ENCODE measurements at regions not wholly inside any gene's neighbourhood (a gene's known extent, or its start where the extent isn't known, plus 50 kb on each side); places are given as distances from the start of the nearest gene placed in this dataset.

DNA sequence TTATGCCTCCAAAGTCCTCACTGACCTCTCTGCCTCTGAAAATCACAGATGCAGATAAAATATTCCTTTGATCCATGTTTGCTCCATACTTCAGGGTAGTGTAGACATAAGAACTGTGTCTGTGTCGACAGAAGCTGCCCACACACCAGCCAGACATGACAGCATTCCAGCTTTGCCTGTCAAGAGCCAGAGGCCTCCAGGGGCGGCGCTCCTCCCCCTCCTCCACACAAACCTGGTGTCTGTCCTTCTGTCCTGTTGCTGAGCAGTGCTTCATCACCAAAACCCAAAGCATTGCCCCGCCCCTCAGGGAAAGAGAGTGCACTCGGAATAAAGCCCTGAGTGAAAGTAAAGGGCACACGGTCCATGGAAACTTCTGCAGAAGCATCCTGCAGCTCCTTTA is 379.4 kb downstream of the FBXW7 start:
- no peak for DNase-seq

DNA sequence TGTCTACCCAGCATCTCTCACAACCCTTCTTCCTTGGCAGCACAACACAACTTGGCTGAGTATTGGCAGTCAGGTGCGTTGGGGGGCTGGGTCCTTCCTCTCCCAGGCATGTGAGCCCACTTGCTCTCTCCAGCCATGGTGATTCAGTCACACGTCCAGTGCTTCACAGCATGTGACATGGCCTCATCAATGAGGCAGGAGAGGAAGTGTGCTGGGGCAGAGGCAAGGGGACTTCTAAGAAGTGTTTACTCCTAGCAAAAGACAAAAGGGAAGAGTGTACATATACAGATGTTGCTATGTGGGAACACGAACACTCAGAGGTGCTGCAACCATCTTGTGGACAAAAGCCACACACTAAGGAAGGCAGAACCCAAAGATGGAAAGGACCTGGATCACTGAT is 380.8 kb downstream of the FBXW7 start:
- no peak for DNase-seq

DNA sequence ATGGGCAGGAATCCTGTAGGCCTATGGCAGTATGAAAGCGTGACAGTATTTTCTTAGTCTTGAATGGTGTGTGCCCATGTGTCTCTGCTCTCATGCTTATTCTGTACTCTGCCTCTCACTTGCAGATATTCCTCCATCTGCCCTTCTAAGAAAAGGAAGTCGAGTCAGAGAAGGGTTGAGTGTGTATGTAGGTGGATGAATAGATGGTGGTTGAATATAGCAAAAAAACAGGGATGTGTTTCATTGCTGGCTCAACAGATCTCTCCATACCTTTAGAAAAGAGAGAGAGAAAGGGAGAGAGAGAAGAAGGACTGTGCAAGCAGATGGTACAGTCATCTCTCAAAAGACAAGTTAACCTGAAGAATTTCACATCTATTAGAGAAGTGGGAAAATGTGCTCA is 381.5 kb downstream of the FBXW7 start:
- DNase-seq = no peak

DNA sequence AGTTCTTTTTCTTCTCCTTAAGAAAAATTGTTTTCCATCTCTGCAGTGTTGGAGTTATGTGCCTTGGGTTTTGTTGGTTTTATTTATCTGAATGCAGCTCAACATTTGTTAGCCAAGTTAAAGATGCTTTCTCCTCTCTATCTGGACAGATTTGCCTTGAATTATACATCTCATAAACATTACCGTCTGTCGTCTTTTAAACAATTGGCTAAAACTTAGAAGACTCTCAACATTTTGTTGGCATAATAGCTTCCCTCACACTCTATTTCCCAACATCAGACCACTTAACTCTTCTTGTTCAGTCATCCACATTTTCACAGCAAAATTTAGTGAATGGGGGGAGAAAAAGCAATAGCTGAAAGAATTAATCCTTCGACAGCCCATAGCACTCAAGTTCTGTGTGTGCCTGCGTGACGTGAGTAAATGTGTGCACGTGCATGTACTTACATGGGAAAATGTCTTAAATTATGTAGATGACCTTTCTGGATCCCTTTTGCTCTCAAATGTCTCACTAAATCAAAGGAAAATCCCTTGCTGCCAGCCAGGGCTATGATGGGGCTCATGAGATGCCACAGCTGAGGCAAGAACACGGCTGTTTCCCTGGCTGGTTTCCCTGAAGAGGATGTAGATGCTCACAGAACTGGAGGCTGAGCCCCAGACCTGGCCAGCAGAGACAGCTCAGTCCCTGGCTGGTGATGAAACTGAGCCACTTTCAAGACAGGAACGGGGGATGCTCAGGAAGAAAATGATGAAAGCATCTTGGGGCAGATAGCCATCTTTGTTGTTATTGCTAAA is 382.2 kb downstream of the FBXW7 start:
- no peak for DNase-seq

DNA sequence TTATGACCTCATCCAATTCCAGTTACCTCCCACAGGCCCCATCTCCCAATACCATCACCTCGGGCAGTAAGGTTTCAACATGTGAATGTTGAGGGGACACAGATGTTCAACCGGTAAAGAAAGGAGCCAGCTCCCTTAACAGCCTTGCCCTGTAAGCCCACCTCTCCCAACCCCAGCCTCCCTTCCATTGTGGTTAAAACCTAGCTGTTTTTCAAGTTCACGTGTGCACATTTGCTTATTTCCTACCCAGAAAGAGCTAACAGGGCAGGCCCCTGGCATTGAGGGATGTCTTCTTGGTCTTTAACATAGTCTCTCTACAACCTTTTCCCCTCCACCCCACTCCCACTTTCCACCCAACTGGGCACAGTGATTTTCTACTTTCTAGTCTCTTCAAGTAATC is 385.7 kb downstream of the FBXW7 start:
- no peak for DNase-seq

DNA sequence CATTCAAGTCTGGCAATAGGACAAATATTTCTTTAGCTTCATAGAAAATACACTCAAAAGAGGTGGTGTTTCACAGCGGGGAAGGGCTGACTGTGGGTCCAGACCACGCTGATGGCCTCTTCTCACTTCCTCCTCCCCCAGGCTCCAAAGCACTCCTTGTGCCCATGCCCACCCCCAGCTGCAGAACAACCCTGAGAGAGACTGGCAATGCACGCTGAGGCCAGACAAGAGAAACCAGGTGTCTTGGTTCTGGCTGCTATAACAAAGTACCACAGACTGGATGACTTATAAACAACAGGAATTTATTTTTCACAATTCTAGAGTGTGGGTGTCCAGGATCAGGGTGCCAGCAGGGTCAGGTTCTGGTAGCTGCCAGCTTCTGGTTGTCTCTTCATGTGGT is 386.1 kb downstream of the FBXW7 start:
- DNase-seq = no peak

DNA sequence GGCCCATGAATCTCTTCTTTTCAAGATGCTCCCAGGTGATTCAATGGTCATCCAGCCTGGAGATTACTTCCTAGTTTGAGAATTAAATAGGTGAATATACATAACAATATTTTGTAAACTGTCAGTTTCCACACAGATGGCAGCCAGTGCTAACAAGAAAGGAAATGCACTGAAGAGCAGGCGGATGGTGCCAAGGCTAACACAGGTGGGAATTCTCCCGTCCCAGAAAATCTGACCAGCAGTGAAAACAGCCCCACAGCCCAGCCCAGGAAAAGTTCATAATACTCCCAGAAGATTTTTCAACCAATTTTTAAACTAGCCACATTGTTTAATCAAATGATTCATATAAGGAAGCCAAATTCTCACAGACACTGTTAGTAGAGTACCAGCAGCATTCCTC is 387.2 kb upstream of the GATB start:
- DNase-seq = no peak

DNA sequence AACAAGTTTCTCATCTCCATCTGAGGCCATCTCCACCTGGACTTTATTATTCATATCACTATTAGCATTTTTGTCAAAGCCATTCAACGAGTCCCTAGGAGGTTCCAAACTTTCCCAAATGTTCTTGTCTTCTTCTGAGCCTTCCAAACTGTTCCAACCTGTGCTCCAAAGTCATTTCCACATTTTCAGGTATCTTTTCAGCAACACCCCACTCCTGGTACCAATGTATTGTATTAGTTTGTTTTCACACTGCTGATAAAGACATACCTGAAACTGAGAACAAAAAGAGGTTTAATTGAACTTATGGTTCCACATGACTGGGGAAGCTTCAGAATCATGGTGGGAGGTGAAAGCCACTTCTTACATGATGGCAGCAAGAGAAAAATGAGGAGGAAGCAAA is 385.4 kb upstream of the GATB start:
- DNase-seq = no peak

DNA sequence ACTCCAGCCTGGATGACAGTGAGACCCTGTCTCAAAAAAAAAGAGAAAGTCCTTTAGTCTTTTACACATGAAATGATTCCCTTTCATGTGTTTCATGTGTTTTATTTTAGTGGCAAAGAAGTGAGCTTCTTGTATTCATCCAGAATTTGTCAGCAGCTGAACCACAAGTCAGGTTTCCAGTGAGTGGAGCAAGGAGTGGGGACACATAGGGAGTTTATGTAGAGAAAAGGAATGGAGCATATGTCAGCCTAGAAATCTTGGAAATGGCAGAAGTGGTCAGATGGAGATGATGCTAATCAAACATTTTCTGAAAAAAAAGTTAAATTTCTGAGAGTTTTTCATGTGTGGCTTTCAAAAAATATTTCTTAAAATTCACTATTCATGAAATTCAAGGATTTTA is 383.0 kb upstream of the GATB start:
- DNase-seq = no peak

DNA sequence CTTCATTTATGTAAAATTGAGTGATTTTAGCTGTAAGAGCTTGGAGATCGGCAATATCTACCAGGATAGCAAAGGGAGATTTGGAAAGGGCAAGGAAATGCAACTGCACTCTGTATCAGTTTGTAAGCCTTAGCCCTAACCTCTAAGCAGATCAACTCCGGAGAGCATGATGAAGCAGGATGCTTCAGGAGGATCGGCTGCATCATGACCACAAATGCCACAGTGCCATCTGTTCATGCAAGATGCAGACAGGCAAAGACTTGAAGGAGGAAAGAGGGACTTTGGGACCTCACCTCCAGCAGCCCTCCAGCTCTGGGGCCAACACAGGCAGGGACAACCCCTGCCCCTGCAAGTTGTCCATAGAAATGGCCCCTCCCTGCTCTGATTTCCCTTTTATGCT is 377.6 kb upstream of the GATB start:
- DNase-seq = no peak

DNA sequence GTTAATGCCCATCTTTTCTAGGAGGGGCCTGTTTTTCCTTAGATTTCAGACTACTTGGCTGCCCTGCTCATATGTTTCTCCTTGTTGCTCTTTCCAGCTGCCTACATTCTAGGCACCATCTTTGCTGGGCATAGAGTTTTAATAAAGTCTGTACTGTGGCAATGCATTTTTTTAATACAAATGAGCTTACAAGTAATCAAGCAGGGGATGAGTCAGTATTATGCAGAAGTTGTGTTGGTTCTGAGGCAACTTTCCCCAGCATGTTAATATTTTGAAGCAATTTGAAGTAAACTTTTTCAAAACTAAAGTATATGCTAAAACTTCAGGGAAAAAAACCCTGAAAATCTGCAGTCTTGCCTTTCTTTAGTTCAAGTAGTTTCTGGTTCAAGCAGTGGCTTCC is 372.0 kb upstream of the GATB start:
- no peak for DNase-seq

DNA sequence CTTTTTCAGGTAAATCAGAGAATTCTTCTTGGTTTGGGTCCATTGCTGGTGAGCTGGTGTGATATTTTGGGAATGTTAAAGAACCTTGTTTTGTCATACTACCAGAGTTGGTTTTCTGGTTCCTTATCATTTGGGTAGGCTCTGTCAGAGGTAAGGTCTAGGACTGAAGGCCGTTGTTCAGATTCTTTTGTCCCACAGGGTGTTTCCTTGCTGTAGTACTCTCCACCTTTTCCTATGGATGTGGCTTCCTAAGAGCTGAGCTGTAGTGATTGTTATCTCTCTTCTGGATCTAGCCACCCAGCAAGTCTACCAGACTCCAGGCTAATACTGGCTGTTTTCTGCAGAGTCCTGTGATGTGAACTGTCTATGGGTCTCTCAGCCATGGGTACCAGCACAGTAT is 367.5 kb upstream of the GATB start:
- no peak for DNase-seq

DNA sequence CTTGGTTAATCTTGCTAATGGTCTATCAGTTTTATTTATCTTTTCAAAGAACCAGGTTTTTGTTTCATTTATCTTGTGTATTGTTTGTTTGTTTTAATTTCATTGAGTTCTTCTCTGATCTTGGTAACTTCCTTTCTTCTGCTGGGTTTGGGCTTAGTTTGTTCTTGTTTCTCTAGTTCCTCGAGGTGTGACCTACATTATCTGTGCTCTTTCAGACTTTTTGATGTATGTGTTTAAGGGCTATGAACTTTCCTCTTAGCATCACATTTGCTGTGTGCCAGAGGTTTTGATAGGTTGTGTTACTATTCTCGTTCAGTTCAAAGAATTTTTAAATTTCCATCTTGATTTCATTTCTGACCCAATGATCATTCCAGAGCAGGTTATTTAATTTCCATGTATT is 365.4 kb upstream of the GATB start:
- DNase-seq = no peak

DNA sequence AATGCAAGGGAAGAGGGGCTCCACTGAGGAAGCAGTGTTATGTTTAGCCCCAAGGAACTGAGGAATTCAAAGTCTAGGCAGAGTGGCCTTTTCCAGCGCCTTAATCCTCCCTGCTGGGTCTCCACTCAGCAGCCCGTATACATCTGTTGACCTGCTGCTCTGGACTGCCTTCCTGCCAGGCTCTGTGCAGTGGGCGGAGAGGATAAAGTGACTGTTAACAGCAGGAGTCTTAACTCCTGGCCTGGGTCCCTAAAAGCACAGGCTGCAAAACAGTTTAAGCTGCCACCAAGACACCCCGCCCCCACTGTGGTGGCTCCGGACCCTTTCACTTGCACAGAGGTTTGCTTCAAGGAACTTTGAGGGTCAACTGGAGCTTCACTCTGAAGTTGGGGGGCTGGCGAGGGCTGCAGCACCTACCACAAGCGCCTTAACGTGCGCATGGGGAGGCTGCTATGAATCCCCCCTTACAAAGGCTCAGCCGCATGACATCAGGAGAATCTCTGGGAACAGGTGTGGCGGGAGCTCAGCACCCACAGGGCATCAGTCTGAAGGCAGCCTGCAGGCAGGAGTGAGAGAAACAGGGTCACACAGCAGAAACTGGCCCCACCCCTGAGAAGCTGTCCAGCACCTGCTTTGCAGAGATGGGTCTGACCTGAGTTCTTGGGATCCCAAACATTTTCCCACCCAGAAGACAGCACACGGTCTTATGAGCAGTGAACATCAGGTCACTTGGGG is 358.2 kb upstream of the GATB start:
- no peak for DNase-seq

DNA sequence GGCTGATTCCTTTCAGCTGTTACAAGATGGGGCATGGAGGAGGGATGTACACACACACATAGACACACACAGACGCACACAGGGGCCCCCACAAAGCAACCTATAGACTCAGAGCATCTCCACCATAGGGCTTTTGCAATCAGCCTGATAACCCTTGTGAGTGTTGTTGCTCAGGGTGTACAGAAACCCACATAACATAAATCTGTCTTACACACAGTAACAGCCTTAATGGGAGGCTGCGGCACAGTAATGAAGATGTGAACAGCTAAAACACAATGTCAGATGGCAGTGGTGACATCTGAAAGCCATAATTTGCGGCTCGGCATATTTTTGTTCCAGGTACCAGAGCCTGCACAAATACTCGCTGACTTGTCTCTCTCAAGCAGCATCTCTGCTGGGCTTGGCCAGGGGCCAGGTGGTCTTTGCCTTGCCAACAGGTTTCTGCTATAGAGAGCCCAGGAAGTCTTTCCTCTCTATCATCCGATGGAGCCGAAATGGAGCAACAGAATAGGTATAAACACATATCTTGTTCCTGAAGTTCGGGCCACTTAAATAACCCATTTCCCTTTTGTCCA is 357.2 kb upstream of the GATB start:
- no peak for DNase-seq

DNA sequence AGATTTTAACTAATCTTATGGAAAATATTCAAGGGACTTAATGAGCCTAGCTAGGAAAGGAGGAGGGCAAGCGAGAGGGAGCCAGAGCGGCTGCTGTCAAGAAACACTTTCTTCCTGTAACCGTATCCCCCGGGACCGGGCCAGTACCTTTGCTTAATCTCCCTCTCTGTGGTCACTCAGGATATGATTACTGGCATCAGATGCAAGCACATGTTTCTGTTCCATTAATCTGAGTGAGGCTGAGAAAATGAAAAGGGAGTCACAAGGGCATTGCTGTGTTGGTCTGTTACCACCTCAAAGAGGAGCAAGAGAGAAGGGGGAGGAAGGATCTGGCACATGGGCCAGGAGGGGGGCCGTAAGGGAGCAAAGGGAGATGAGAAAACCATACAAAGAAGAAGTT is 356.7 kb upstream of the GATB start:
- no peak for DNase-seq

DNA sequence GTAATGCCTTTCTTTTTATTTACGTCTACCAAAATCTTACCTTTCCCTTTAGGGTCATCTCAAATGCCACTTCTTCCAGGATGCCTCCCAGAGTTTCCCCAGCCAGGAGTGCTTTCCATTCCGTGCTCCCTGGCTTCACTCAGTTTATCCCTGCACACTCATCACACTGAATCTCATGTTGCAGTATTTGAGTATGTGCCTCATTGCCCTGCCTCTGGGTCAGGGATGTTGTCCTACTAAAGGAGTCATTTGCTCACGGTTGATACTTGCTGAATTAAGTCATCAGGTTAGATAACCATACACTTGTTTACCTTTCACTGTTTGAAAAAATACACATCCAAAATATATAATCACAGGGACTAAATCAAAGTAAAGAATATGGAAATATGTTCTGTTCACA is 356.2 kb upstream of the GATB start:
- DNase-seq = no peak

DNA sequence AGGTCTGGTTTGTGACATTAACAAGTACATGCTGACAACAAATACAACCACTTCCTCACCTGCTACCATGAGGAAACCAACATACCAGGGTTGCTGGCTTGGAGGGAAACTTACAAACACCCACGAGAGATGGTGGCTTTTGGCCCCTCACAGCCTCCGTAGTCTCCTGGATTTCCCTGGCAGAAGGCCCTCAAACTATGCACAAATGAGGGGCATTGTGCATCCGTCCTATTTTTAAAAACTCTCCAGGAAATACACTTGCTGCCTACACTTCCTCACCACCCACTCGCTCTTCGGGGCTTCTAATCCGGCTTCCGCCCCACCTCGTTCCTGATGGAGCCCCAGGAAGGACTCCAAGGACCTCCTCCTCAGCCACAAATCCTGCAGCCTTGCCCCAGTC is 355.0 kb upstream of the GATB start:
- no peak for DNase-seq

DNA sequence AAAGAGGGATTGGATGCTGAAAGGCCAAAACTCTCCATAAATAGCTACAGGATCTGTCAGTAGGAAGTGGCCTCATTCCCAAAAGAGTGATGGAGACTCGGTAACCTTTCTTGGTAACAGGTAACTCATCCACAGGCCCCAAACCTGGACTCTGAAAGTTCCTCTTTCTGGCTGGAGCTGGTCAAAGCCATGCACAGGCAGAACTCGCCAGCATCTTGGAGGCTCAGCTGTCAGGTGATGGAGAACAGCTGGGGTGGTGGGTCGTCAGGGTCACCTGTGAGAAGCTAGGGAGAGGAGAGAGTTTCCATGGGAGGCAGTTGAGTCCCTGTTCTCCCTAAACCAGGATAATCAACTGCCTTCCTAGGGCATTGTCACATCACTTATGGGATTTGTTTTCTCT is 354.3 kb upstream of the GATB start:
- no peak for DNase-seq

DNA sequence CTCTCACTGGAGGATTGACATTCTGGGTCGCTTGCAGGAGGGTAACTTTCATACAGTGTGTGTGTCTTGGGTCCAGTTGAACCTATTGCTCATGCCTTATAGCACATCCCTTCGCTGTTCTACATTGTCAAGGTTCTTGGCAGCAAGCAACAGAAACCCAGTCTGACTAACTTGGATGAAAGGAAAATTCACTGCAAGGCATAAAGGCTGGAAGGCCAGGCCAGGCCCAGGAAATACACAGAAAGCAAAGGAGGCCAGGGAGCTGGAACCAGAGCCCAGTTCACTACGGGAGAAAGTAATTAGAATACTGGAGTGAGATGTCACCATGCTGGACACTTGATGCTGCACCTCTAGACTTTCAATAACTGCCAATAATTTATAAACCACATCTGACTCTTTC is 353.8 kb upstream of the GATB start:
- DNase-seq = no peak

DNA sequence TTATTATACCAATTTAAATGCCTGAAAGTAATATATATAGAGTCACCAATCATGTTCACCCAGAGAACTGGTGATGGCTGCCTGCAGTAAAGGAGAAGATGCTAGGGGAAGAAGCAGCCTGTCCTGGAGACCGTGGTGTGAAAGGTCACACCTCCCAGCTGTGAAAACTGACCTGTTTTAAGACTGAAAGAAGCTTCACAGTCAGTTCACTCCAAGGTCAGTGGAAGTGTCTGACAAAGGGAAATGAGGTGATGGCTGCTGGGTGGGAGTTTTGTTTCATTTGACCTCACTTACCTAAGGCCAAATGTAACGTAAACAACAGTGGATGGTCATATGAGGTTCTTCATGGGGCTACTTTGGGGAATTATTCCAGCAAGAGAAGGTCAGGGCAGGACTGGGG is 352.1 kb upstream of the GATB start:
- no peak for DNase-seq

DNA sequence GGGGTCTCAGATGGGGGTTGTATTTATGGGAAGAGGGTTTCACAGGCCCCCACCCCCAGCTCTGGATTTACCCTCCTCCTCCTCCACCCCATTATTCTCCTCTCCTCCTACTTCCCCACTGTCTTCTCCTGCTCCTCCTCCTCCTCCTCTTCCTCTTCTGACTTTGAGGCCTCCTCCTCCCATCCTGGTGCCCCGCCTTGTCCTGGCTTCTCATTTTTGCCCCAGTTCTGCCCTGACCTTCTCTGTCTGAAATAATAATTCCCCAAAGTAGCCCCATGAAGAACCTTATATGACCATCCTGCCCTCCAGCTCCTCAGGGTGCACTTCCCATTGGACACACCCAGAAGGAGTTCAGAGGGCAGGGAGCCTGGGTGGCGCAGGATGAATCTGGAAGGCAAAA is 351.4 kb upstream of the GATB start:
- no peak for DNase-seq

DNA sequence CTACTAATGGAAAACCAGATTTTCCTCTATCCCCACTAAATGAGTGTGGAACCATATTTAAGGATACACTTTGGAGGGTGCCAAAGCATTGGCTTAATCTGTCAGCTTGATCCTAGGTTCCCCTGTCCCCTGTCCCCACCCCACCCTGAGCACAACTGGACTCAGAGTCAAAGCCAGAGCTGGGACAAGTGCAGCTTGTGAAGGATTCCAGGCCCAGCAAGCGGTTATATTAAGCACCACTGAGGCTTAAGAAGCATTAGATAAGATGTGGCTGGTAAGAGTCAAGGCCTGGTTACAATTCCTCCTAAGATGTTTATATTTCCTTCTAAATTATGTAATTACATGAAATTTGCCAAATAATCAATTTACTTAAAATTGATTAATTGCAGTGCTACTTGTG is 350.0 kb upstream of the GATB start:
- DNase-seq = no peak
